Breast epithelium (tissue), 3 donors: ENCODE measurements at regions not wholly inside any gene's neighbourhood (a gene's known extent, or its start where the extent isn't known, plus 50 kb on each side); places are given as distances from the start of the nearest gene placed in this dataset.

Source experiments
- POLR2A ChIP-seq: fragments of 450-650 bp; IDR thresholded peaks from one replicate; pipeline ENCODE4 v1.6.1; 2016; ENCODE audit warnings: antibody characterized with exemption, mild to moderate bottlenecking, moderate library complexity
- POLR2AphosphoS5 ChIP-seq, 3 donors: sonication (generic); formaldehyde crosslinking; IDR thresholded peaks; one replicate each; pipeline ENCODE4 v1.6.1; 2017; ENCODE audit warnings: antibody characterized with exemption in 3 of 3
- TF ChIP-seq, protein P1 (sequence below), 3 donors: fragments of 450-650 bp; IDR thresholded peaks; one replicate each; pipeline ENCODE4 v1.5.1; 2016 to 2017; ENCODE audit warnings: antibody characterized with exemption in 3 of 3, mild to moderate bottlenecking in 3 of 3, moderate library complexity in 3 of 3

DNA sequence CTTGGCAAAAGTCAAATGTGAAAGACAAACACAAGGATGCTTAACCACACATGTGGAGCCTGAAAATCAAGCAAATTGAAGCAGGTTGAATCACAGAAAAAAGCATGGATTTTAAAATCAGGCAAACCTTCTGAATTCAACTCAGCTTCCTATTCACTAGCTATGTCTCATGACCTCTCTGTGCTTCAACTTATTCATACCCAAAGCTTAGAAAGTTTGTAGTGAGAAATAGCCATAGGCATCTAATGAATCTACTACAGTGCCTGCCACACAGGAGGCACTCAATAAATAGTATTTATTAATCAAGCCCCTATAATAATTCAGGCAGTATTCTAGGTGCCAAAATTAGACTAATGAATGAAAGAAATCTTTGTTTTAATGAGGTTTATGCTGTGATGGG, 112.2 kb upstream of the TNFAIP3 start:
- TF ChIP-seq, protein P1, sequence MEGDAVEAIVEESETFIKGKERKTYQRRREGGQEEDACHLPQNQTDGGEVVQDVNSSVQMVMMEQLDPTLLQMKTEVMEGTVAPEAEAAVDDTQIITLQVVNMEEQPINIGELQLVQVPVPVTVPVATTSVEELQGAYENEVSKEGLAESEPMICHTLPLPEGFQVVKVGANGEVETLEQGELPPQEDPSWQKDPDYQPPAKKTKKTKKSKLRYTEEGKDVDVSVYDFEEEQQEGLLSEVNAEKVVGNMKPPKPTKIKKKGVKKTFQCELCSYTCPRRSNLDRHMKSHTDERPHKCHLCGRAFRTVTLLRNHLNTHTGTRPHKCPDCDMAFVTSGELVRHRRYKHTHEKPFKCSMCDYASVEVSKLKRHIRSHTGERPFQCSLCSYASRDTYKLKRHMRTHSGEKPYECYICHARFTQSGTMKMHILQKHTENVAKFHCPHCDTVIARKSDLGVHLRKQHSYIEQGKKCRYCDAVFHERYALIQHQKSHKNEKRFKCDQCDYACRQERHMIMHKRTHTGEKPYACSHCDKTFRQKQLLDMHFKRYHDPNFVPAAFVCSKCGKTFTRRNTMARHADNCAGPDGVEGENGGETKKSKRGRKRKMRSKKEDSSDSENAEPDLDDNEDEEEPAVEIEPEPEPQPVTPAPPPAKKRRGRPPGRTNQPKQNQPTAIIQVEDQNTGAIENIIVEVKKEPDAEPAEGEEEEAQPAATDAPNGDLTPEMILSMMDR (IDR thresholded peaks at IDR 0.05) = no peak
- no peak for TF ChIP-seq POLR2A
- no peak for TF ChIP-seq POLR2AphosphoS5 (IDR thresholded peaks at IDR 0.05)
